ENCODE measurements at regions not wholly inside any gene's neighbourhood (a gene's known extent, or its start where the extent isn't known, plus 50 kb on each side); places are given as distances from the start of the nearest gene placed in this dataset.

- no peak for DNase-seq (ENCODE audit: low spot score)
Measured at GRCh38 chr1:108050911-108051629, 86.1 kb upstream of the VAV3 start.

GRCh38 chr1:108050158-108050557 lies 85.2 kb upstream of the VAV3 start:
- DNase-seq (ENCODE audit: low spot score): no peak

GRCh38 chr1:108049178-108049819 lies 84.3 kb upstream of the VAV3 start:
- DNase-seq (ENCODE audit: low spot score): no peak

GRCh38 chr1:108048301-108049177 lies 83.6 kb upstream of the VAV3 start:
- no peak for DNase-seq (ENCODE audit: low spot score)

- no peak for DNase-seq (ENCODE audit: low spot score)
Measured at GRCh38 chr1:108047085-108047484, 82.1 kb upstream of the VAV3 start.

GRCh38 chr1:108046026-108046425 lies 81.0 kb upstream of the VAV3 start:
- no peak for DNase-seq (ENCODE audit: low spot score)

- DNase-seq (ENCODE audit: low spot score): no peak
Measured at GRCh38 chr1:108045460-108045859, 80.5 kb upstream of the VAV3 start.

- no peak for DNase-seq (ENCODE audit: low spot score)
Measured at GRCh38 chr1:108044318-108044717, 79.3 kb upstream of the VAV3 start.

GRCh38 chr1:108043707-108044106 lies 78.7 kb upstream of the VAV3 start:
- DNase-seq (ENCODE audit: low spot score): no peak

GRCh38 chr1:108042610-108043009 lies 77.6 kb upstream of the VAV3 start:
- DNase-seq (ENCODE audit: low spot score): no peak

- no peak for DNase-seq (ENCODE audit: low spot score)
Measured at GRCh38 chr1:108041360-108042142, 76.6 kb upstream of the VAV3 start.

GRCh38 chr1:108038653-108039236 lies 73.8 kb upstream of the VAV3 start:
- no peak for DNase-seq (ENCODE audit: low spot score)

- DNase-seq (ENCODE audit: low spot score): no peak
Measured at GRCh38 chr1:108036796-108037562, 72.0 kb upstream of the VAV3 start.

GRCh38 chr1:108034396-108034795 lies 69.4 kb upstream of the VAV3 start:
- no peak for DNase-seq (ENCODE audit: low spot score)

- DNase-seq (ENCODE audit: low spot score): no peak
Measured at GRCh38 chr1:108033550-108033951, 68.6 kb upstream of the VAV3 start.

- no peak for DNase-seq (ENCODE audit: low spot score)
Measured at GRCh38 chr1:108028841-108029388, 63.9 kb upstream of the VAV3 start.

- DNase-seq (ENCODE audit: low spot score): no peak
Measured at GRCh38 chr1:108027389-108027788, 62.4 kb upstream of the VAV3 start.

GRCh38 chr1:108017698-108018097 lies 52.7 kb upstream of the VAV3 start:
- no peak for DNase-seq (ENCODE audit: low spot score)

GRCh38 chr1:108016451-108016920 lies 51.5 kb upstream of the VAV3 start:
- no peak for DNase-seq (ENCODE audit: low spot score)

Measured in ecto neural progenitor cell (in vitro differentiated cells).